Non-pigmented ciliary epithelial cell (primary cell): ENCODE measurements at regions not wholly inside any gene's neighbourhood (a gene's known extent, or its start where the extent isn't known, plus 50 kb on each side); places are given as distances from the start of the nearest gene placed in this dataset.
"Not testable (repeated sequence)": the region's sequence is repeated elsewhere in the genome, so short reads cannot be mapped to it uniquely, and the experiment has no call there.

Experiments used
- DNase-seq: peaks from one replicate; pipeline ENCODE4 v3.0.0-alpha.2; 2010; ENCODE audit warnings: low read depth

GRCh38 chr10:42187501-42188195, 450.7 kb downstream of the ZNF33B start:
- not testable (repeated sequence) for DNase-seq

DNA sequence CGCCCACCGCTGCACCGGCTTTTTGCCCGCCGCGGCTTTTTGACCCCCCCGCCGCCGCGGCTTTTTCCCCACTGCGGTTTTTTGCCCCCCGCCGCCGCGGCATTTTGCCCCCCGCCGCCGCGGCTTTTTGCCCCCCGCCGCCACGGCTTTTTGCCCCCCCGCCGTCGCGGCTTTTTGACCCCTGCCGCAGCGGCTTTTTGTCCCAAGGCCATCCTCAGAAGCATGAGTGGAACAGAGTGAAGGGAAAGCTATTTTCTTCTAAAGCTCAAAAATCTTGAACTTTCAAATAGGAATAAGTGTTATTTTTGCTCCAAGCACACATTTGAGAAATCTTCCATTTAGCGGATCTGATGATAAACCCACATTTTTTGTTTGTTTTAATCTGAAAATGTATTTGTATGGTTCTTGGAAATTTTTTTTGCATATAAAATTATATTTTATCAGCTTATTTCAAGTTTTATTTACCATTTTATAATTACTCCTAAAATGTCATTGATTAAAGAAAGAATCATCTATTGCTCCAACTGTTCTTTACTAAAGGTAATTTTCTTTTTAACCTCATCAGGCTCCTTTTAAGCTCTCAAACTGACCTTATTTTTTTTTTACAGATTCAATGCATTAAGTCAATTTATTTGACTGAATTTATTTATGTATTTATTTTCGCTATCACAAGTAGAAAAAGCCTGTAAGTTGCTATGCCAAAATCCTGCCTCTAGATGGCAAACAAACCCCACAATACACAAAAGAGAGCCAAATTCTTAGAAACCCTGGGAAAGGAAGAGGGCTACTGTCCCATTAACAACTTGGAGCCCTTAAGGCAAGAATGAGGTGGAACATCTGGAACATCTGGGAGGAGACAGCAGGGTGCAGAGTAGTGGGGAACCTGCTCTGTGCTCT, 460.3 kb downstream of the ZNF33B start:
- peak; percentile 1 for DNase-seq

DNA sequence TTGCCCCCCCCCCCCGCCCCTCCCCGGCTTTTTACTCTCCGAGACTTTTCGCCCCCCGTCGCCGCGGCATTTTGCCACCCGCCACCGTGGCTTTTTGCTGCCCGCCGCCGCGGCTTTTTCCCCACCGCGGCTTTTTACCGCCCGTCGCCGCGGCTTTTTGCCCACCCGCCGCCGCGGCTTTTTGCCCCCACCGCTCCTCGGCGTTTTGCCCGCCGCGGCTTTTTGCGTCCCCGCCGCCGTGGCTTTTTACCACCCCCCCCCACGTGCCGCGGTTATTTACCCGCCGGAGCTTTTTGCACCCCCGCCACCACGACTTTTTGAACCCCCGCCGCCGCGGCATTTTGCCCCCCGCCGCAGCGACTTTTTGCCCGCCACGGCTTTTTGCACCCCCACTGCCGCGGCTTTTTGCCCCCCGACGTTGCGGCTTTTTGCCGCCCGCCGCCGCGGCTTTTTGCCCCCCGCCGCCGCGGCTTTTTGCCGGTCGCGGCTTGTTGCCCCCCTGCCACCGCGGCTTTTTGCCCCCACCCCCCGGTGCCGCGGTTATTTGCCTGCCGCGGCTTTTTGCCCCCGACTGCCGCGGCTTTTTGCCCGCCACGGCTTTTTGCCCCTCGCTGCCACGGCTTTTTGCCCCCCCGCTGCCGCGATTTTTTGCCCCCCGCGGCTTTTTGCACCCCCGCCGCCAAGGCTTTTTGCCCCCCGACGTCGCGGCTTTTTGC, 461.1 kb downstream of the ZNF33B start:
- DNase-seq, result no peak

GRCh38 chr10:42150428-42151061, 487.8 kb downstream of the ZNF33B start:
- no peak for DNase-seq

DNA sequence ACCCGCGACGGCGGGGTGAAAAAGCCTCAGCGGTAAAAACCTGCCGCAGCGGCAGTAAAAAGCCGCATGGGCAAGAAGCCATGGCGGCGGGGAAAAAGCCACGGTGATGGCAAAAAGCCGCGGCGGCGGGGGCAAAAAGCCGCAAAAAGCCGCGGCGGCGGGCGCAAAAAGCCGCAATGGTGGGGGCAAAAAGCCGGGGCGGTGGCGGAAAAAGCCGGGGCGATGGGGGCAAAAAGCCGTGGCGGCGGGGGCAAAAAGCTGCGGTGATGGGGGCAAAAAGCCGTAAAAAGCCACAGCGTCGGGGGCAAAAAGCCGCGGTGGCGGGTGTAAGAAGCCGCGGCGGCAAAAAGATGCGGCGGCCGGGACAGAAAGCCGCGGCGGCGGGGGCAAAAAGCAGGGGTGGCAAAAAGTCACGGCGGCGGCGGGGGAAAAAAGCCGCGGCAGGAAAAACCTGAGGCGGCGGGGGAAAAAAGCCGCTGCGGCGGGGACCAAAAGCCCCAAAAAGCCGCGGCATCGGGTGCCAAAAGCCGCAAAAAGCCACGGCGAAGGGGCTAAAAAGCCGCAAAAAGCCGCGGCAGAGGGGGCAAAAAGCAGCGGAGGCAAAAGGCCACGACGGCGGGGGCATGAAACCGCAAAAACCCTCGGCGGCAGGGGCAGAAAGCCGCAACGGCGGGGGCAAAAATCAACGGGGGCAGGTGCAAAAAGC, 488.5 kb downstream of the ZNF33B start:
- no peak for DNase-seq

DNA sequence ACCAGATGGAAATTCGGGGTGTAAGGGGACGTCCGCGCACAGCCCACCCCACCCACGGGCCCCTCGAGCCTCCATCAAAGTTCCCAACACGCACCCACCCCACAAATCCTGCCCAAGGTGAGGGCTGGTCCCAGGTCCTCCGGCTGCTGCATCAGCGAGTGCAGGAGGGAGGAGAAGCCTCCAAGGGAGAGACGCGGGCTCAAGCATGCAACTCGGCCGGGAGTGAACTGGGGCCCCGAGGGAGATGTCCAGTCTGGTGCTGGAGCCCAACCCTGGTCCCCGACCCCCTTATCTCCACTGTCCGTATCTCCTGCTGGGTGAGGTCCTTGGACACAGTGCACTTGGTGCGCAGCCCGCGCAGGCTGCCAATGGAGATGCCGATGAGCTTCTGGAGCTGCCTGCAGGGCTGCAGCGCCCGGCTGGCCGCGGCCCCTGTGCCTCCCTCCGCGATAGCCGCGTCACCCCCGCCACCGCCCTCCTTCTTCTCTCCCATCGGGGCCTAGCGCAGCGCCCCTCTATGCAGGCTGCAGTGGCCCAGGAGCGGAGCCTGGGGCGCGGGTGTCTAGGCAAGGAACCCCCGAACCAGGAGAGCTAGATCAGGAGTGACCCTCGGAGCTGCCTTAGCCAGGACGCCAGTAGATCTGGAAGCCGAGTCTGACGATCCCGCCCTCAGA, 489.2 kb downstream of the ZNF33B start:
- DNase-seq, result no peak

DNA sequence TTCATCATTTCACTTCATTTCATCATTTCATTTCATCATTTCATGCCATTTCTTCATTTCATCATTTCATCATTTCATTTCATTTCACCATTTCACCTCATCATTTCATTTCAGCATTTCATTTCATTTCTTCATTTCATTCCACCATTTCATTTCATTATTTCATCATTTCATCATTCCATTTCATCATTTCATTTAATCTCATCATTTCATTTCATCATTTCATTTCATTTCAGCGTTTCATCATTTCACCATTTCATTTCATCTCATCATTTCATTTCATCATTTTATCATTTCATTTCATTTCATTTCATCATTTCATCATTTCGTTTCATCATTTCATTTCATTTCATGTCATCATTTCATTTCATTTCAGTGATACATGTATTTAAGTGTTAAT, 492.2 kb downstream of the ZNF33B start:
- DNase-seq, result not testable (repeated sequence)

- DNase-seq, result not testable (repeated sequence)
These were observed 500.3 kb downstream of the ZNF33B start for GRCh38 chr10:42138023-42138422.

DNA sequence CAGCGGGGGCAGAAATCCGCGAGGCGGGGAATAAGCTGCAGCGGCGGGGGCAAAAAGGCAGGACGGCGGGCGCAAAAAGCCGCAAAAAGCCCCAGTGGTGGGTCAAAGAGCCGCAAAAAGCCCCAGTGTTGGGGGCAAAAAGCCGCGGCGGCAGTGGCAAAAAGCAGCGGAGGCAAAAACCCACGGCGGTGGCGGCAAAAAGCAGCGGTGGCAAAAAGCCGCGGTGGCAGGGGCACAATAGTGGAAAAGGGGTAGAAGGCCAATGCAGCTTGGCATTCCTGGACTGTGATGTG, 525.3 kb downstream of the ZNF33B start:
- DNase-seq, result no peak

GRCh38 chr10:42112331-42113157, 525.8 kb downstream of the ZNF33B start:
- no peak for DNase-seq

DNA sequence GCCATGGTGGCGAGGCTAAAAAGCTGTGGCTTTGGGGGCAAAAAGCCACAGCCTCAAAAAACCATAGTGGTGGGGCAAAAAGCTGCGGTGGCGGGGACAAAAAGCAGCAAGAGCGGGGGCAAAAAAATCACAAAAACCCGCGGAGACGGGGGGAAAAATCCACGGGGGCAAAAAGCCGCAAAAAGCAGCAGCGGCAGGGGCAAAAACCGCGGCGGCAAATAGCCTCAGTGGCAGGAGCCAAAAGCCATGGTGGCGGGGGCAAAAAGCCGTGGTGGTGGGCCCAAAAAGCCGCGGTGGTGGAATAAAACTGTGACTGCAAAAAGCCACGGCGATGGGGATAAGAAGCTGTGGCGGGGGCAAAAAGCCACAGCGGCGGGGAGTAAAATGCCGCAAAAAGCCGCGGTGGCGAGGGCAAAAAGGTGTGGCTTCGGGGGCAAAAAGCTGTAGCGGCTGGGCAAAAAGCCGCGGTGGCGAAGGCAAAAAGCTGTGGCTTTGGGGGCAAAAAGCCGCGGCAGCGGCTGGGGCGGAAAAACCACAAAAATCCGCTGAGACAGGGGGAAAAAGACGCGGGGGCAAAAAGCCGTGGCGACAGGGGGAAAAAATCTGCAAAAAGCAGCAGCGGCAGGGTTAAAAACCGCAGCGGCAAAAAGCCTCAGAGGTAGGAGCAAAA, 526.6 kb downstream of the ZNF33B start:
- no peak for DNase-seq

DNA sequence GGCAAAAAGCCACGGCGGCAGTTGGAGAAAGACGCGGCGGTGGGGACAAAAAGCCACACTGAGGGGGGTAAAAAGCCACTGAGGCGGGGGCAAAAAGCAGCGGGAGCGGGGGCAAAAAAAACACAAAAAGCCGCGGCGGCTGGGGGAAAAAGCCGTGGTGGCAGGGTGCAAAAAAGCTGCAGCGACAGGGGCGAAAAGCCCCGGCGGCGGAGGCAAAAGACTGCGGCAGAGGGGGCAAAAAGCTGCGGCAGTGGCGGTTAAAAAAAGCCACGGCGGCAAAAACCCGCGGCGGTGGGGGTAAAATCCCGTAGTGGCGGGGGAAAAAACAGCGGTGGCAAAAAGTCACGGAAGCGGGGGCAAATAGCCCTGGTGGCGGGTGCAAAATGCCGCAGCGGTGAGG, 527.3 kb downstream of the ZNF33B start:
- no peak for DNase-seq
